COLO829 (cell line): ENCODE measurements at regions not wholly inside any gene's neighbourhood (a gene's known extent, or its start where the extent isn't known, plus 50 kb on each side); places are given as distances from the start of the nearest gene placed in this dataset.
"Not testable (repeated sequence)": the region's sequence is repeated elsewhere in the genome, so short reads cannot be mapped to it uniquely, and the experiment has no call there.

Source experiments
- DNase-seq: peaks from one replicate; pipeline ENCODE4 v3.0.0; 2012; ENCODE audit warnings: low spot score

DNA sequence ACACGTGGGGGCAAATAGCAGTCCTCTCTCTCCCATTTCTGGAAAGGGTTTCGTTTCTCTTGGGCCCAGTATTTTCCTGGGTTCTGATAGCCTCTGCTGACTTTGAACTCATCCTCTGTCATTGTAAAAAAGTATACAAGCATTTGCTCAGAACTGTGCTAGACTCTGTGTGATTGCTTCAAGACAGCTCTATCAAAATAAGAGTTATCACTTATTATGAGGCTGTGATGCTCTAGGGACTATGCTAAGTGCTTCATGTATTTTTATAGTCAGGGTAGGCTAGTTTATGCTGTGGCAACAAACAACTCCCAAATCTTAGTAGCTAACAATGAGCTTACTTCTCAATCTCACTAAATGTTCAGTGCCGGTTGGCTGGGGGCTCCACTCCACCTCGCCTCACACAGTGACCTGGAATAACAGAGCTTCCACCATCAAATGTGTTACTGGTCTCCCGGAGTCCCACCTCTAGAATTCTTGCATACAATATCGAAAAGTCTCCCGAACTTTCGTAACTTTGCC lies 110.8 kb upstream of the CDC42EP3 start:
- no peak for DNase-seq

- DNase-seq = no peak
Observed at GRCh38 chr2:37782721-37783371, 111.4 kb upstream of the CDC42EP3 start.

DNA sequence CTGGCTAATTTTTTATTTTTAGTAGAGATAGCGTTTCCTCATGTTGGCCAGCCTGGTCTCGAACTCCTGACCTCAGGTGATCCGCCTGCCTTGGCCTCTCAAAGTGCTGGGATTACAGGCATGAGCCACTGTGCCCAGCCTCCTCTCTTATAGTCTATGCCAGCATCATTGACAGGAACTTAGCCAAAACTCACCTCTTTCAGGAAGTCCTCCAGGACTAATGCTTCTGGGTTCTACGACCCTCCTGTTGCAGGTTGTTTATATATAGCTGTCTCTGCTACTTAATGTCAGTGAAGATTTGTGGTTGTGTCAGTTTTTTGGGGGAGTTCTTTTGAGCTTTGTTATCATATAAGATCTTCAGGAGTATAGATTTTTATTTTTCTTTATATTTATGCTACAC lies 112.1 kb upstream of the CDC42EP3 start:
- DNase-seq = no peak

DNA sequence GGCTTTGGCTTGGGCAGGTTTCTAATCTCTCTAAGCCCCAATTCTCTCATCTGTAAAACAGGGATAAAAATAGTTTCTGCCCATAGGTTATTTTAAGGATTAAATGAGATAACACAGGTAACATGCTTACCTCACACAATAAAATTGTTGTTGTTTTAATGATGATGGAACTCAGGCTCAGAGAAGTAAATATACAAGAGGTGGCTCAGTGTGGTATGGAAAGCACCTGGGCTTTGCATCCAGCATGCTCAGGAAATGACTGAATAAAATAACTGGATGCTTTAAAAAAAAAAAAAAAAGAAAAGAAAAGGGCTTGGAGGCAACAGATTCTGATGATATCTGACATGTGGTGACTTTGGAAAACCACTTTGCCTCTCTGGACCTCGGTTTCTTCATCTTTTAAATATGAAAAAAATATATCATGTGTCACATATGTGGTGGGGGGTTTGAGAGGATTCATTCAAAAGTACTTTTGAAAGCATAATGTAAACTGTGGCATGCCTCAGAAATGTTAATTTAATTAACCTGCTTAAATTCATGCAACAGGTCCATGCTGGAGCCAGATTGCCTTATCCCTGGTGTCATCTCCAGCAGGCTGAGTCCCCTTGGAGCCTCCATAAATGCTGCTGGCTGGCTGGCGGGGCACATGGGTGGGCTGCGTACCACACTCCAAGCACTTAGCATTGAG lies 112.8 kb upstream of the CDC42EP3 start:
- DNase-seq = no peak

- no peak for DNase-seq
Observed at GRCh38 chr2:37784759-37785149, 113.3 kb upstream of the CDC42EP3 start.

DNA sequence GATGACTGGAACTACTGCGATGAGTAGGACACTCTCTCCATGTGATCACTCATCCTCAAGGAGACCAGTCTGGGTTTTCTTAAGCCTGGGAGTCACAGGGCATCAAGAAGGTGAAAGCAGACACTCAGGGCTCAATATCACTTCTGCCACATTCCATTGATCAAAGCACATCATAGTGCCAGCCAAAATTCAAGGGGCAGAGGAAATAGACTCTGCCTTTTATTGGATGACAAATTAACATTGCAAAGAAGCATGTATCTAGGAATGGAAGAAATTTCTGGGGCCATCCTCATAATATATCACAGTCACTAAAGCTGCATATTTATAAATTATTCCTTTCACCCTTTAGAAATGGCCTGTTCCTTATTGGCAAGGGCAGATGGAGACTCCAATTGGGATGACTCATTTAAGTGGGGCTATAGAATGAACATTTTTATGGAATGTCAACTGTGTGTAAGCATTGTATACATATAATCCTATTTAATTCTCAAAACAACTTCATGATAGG lies 114.8 kb upstream of the CDC42EP3 start:
- DNase-seq = no peak

- no peak for DNase-seq
Observed at GRCh38 chr2:37786854-37787253, 115.4 kb upstream of the CDC42EP3 start.

DNA sequence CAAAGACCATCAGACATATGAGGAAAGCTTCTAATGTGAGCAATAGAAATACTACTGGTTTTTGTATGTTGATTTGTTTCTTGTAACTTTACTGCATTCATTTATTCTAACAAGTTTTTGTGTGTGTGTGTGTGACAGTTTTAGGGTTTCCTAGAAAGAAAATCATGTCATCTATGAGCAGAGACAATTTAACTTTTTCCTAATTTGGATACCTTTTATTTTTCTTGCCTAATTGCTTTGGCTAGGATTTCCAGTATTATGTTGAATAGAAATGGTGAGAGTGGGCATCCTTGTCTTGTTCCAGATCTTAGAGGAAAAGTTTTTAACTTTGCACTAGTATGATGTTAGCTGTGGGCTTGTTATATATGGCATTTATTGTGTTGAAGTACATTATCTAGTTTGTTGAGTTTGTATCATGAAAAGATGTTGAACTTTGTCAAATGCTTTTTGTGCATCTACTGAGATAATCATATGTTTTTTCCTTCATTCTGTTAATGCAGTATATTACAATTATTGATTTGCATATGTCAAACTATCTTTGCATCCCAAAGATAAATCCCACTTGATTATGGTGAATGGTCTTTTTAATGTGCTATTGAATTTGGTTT lies 117.3 kb upstream of the CDC42EP3 start:
- DNase-seq = no peak

DNA sequence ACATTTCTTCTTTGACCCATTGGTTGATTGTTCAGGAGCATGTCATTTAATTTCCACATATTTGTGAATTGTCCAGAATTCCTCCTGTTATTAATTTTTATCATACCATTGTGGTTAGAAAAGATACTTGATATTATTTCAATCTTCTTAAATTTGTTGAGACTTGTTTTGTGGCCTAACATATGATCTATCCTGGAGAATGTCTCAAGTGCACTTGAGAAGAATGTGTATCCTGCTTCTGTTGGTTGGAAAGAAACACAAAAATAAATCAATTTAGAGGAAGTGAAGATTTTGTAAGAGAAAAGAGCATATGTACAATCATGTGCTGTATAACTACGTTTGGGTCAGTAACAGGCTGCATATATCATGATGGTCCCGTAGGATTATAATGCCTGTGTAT lies 118.6 kb upstream of the CDC42EP3 start:
- DNase-seq = no peak

GRCh38 chr2:37790462-37790861 lies 119.0 kb upstream of the CDC42EP3 start:
- DNase-seq = no peak

DNA sequence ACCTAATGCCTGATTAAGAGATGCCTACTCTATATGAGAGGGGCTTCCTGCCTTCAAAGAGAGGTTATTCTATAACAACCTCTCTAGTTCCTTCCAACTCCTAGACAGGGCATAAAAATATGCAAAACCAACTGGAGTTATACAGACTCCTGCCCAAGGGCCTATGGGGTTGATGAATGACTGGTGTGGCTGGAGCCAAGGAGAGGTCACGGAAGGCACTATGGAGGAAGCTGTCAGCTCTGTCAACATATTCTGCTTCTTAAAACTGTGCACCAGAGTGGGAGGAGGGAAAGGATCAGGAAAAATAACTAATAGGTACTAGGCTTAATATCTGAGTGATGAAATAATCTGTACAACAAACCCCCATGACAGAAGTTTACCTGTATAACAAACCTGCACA lies 120.9 kb upstream of the CDC42EP3 start:
- DNase-seq = no peak

GRCh38 chr2:37793004-37793403 lies 121.6 kb upstream of the CDC42EP3 start:
- no peak for DNase-seq

DNA sequence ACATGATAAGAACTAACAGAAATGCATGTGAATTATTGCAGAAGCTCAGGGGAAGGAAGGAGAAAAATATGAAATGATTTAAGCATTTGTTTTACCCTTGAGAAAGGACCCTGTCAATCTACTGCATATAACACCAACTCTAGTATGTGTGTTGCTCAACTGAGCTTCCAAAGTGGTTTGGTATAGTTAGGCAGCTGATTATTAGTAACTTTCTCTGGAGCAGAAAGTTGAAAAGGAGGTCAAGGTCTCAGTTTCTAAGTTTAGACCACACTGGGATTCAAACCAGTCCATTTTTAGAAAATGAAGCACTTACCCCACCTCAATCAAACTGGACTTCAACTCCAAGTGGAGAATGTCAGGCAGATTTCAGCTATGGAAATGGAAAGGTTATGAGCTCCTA lies 123.3 kb upstream of the CDC42EP3 start:
- no peak for DNase-seq

DNA sequence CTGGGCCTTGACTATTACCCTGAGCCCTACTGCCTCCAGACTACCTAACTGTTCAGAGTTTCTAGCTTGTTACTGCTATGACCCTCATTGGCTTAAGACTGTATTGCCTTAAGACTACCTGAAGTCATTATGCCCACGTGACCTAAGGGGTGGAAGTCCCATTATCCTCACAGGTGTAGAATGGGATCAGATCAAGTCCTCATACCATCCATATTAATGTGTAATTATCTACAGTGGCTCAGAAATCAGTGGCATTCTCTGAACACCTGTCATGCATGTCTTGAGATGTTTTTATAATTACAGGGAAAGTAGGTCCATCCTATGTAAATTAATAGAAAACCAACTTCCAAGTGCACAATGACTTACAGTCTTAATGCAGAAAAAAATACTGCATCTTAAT lies 124.0 kb upstream of the CDC42EP3 start:
- no peak for DNase-seq

DNA sequence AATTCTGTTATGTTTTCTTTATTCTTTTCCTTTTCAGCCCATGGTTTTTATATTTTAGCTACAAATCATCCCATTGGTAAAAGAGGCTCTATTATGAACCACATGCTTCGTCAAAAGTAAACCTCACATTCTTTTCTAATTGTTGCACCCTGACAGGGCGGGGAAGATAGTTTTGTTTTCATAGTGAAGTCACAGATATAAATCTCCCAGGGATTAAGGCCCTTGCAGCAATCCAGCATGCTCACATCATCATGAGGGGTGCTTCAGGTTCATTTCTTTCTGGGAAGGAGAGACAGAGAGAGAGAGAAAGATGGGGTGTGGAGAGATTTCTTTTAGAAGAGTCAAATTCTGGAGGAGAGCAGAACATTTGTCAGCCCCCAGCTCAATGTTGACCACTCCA lies 124.5 kb upstream of the CDC42EP3 start:
- no peak for DNase-seq

DNA sequence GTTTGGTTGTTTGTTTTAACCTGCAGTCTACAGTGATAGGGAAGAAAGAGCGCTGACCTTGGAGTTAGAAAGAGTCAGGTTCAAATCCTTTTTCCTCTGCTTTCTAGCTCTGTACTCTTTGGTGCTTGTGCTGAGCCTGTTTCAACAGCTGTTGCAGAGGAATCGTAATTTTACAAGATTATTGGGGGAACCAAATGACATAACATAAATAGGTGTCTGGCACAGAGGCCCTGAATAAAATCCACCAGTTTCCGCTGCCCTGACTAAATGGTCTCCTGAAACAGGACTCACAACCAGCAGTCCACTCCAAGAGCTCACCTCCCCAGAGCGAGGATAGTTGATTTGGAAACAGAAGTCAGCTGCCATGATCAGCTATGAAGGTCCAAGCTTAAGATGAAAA lies 125.0 kb upstream of the CDC42EP3 start:
- DNase-seq = no peak

DNA sequence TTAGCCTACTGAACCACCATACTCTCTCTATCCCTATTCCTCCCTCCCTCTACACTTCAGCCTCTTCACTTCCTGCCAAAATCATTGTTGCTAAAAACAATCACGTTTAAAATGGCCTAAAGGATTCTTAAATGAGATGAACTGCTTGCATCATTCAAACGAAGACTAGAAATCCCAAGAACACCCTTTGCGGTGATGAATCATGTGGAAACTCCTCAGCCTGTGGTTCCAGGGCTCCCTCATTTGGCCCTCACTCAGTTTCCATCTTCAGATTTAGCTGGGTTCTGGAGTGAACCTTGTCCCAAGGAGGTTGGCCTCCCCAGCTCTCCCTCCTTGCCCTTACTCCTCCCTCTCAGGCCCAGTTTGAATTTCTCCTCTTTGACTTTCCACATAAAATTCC lies 125.6 kb upstream of the CDC42EP3 start:
- no peak for DNase-seq

GRCh38 chr2:37798315-37799005 lies 126.6 kb upstream of the RMDN2 start:
- DNase-seq = no peak

DNA sequence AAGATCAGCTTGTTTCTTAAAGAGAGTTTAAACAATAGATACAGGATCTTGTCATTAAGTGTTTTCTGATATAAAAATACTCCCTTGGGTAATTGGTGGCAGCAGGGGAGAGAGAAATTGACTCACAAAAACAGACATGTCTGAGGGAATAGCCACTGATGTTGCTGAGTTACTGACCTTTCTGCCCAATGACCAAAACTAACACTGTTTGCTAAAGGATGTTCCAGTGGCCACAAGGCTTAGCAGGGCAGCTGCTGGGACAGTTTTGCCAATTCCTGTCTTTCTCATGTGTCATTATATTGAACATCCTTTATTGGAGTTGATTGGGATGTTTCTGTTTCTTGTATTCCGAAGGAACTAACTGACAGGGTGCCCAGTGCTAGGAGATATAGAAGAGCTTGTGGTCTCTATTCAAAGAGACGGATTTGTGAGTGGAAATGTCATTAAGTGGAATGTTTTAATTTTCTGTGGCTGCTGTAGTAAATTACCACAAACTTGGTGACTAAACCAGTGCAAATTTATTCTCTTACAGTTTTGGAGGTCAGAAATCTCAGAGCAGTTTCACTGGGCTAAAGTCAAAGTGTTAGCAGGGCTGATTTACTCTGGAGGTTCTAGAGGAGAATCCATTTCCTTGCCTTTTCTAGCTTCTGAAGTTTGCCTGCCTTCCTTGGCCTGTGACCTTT lies 124.8 kb upstream of the RMDN2 start:
- DNase-seq = no peak

DNA sequence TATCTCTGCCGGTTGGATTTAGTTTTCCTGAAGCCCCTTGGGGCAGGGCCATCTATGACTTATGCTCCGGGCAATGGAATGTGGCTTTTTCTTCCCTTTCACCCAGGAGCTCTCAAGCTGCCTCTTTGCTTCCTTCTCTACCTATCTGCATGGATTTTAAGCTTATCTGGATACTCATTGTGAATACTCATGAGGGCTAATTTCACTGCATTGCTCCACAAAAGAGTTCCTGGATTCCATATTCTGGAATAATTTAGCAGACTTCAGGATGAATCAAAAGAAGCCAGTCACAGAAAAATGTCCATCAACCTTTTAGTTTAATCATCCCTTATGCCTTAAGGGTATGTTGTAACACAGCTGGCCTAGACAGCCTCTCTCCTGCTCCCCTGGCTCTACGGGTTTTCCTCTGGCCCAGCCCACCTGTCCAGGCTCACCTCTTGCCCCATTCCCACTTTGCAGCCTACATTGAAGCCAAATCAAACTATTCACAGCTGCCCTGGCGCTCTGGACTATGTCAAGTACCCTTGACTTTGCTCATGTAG lies 122.8 kb upstream of the RMDN2 start:
- no peak for DNase-seq

DNA sequence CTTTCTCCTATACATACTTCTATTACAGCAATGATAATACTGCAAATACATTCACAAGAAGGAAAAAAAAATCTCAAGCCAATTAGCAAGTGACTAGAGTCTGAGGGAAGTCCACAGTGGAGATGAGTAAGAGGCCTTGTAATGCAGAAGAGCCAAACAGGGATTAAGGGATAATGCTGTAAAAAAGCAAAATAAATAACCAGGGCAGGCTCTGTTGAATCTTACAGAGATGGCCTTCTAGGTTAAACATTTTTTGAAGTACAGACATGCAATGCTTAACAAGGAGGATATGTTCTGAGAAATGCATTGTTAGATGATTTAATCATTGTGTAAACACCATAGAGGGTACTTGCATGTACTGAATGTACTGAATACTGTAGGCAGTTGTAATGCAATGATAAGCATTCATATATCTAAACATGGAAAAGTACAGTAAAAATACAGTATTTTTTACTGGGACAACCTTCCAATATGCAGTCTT lies 122.1 kb upstream of the RMDN2 start:
- DNase-seq = peak; percentile 33

DNA sequence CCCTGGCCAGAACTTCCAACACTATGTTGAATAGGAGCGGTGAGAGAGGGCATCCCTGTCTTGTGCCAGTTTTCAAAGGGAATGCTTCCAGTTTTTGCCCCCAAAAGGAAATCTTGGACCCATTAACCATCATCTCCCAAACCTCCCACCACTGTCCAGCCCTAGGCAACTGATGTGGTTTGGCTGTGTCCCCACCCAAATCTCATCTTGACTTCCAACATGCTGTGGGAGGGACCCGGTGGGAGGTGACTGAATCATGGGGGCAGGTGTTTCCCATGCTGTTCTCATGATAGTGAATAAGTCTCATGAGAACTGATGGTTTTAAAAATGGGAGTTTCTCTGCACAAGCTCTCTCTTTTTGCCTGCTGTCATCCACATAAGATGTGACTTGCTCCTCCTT lies 119.1 kb upstream of the RMDN2 start:
- DNase-seq = not testable (repeated sequence)
